Kasumi-1 (cell line): ENCODE measurements at regions not wholly inside any gene's neighbourhood (a gene's known extent, or its start where the extent isn't known, plus 50 kb on each side); places are given as distances from the start of the nearest gene placed in this dataset.
"Not testable (repeated sequence)": the region's sequence is repeated elsewhere in the genome, so short reads cannot be mapped to it uniquely, and the experiment has no call there.

Source experiments
- DNase-seq, 2 experiments: peaks; one replicate each; lab custom pipeline; 2025; lab: John Stamatoyannopoulos, UW

GRCh38 chr14:88929656-88930436 is 105.4 kb downstream of the TTC8 start:
- no peak for DNase-seq

- no peak for DNase-seq
Observed at GRCh38 chr14:88931321-88932110, 107.1 kb downstream of the TTC8 start.

DNA sequence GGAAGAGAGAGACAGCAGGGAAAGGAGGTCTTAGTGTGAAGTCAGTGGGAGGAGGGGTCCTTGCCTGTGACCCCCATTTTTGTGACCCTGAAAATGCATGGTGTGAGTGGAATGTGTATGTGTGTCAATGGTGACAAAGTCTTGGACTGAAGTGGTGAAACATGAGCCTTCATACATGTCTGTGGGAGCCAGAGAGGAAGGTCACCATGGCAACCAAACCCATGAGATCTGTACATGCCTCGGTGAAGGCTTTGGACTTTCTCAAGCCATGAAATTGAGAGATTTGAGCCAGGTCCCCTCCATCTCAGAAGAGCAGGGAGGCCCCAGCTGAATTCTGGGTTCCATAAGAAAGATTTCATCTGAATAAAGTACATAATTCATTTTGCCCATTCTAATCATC is 108.7 kb downstream of the TTC8 start:
- DNase-seq = no peak

GRCh38 chr14:88934351-88934806 is 109.9 kb downstream of the TTC8 start:
- no peak for DNase-seq

DNA sequence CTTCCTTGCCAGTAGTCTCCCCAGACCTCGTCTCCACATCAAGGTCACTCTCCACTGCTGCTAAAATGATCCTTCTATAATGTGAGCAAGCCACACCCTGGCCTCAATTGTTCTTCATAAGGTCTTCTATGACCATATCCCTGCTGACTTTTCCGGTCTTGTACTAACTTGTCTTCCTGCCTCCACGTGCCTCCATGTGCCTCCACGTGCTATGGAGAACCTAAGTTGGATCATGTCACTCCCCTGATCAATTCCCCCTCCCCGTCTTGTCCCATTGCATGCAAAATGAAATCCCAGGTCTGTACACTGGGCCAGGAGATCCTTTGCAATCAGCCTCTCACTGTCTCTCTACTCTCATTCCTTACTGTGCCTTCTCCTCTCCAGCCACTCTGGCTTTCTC is 110.6 kb downstream of the TTC8 start:
- DNase-seq = no peak

- DNase-seq = no peak
Observed at GRCh38 chr14:88937706-88938105, 113.3 kb downstream of the TTC8 start.

- no peak for DNase-seq
Observed at GRCh38 chr14:88940671-88941070, 116.2 kb downstream of the TTC8 start.

DNA sequence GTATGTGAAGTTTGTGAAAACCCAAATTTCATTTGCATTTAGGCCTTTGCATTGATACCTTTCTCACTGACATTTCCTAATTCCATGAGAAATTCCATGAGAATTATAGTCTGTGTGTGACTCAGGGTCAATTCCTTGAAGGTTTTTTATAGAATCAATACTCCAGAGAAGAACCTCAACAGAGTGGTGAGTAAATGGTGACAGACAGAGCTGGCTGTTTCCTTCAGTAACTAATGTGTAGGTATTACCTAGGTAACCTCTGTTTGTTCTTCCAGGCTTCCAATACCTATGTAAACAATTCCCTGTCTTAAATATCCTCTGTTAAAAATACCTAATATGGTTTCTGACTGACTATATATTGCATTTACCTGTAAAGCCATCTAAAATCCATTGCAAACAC is 117.0 kb downstream of the TTC8 start:
- DNase-seq = no peak

- DNase-seq = no peak
Observed at GRCh38 chr14:88947646-88948598, 123.5 kb downstream of the TTC8 start.

GRCh38 chr14:88950069-88950468 is 125.6 kb downstream of the TTC8 start:
- no peak for DNase-seq

DNA sequence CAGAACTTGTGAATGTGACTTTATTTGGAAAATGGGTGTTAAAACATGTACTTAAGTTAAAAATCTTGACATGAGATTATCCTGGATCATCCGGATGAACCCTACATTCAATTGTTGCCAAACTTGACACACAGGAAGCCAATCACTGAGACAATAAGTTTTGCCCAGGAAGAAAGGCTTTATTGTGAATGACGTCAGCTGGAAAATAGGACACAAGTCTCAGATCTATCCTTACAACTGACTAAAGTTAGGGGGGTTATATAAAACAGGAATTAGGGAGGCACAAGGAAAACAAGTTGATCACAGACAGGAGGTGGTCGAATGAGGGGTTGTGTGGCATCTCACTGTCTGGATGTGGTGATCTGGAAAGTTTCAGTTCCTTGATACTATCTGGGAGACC is 126.9 kb downstream of the TTC8 start:
- DNase-seq = no peak

DNA sequence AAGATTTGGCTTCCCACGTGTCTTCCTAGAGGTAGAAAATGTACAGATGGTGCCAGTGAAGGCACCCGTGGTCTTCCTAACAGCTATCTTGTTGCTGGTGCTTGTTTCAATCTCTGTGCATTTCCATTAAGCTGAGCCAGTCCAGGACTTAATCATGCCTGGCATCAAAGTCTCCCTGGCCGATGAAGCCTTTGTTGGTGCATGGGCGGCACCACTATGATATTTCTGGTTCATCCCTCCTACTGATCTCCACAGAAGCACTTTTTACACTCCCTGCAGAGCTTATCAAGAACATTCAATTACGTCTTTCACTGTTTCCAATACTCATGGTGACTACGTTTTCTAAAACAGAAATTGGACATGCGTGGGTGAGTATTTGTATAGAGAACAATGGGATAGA is 128.4 kb downstream of the TTC8 start:
- no peak for DNase-seq

- DNase-seq = no peak
Observed at GRCh38 chr14:88955455-88955854, 131.0 kb downstream of the TTC8 start.

- DNase-seq = no peak
Observed at GRCh38 chr14:88960496-88960895, 136.0 kb downstream of the TTC8 start.

GRCh38 chr14:88961214-88961613 is 136.8 kb downstream of the TTC8 start:
- DNase-seq = no peak

GRCh38 chr14:88962356-88962755 is 137.9 kb downstream of the TTC8 start:
- no peak for DNase-seq

DNA sequence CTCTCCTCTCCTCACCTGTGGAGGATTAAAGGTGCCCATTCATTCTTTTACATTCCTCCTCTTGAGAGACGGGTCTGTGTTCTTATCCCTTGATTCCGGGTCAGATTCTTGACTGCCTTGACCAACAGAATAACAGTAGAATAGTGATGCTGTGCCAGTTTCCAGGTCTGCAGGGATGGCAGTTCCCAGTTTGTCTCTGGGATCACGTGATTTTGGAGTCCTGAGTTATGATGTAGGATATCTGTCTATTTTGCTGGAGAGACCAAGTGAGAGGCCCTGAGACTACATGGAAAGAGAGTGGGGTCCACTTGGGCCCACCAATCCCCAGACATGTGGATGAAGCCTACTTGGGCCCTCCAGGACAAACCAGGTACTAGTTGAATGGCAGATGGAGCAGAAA is 142.8 kb downstream of the TTC8 start:
- no peak for DNase-seq

DNA sequence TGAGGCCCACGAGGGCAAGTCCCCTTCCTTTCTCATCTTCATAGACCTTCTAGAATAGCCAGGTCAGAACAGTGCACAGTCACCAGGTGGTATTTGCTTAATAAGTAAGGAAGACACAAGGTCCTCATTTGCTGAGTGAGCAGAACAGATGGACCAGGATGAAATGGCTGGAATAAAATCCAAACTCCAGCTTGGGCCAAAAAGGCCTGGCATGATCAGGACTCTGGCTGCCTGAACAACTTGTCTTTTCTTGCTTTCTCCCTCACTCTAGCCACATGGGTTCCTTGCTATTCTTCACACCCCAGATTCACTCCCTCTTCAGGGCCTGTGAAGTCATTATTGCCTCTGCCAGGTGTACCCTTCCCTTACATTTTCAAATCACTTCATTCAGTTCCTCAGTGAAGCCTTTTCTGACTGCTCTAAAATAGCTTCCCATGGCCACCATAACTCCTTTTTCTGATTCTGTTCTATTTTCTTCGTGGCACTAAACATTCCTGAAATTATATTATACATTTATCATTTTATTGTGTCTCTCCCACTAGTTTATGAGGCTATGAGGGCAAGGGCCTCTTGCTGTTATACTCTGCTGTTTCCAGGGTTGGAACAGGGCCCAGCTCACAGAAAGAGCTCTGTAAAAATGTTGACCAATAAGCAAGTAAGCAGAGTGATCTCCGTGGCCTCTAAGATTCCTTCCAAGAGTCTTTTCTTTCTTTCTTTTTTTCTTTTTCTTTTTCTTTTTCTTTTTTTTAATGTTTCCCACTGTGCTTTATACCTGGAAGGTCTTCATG is 150.8 kb downstream of the TTC8 start:
- DNase-seq = no peak

DNA sequence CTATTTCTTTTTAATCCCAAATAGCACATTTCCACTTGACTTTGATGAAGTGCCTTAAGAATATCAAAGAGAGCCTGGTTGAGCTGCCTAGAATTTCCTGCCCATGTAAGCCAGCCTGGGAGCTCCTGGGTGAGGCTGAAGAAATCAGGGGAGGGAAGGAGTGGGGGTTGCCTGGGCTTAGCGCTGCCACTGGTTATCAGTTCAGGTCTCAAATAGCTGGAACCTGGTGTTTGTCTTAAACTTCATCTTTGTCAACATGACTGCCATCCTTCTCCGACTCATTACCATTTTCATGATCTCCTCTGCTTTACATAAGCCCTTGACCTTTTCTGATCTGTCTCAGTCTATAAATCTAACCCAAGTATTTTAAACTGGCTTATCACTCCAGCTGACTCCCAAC is 151.5 kb downstream of the TTC8 start:
- DNase-seq = no peak

- DNase-seq = not testable (repeated sequence)
Observed at GRCh38 chr14:88980907-88981306, 156.5 kb downstream of the TTC8 start.

- DNase-seq = no peak
Observed at GRCh38 chr14:88981948-88982347, 157.5 kb downstream of the TTC8 start.
